Superior temporal gyrus (tissue), 1 donor: ENCODE measurements at regions not wholly inside any gene's neighbourhood (a gene's known extent, or its start where the extent isn't known, plus 50 kb on each side); places are given as distances from the start of the nearest gene placed in this dataset.

ENCODE experiments used
- DNase-seq: peaks from one replicate; pipeline ENCODE4 v3.0.0-alpha.2; 2016; ENCODE audit errors: extremely low spot score

DNA sequence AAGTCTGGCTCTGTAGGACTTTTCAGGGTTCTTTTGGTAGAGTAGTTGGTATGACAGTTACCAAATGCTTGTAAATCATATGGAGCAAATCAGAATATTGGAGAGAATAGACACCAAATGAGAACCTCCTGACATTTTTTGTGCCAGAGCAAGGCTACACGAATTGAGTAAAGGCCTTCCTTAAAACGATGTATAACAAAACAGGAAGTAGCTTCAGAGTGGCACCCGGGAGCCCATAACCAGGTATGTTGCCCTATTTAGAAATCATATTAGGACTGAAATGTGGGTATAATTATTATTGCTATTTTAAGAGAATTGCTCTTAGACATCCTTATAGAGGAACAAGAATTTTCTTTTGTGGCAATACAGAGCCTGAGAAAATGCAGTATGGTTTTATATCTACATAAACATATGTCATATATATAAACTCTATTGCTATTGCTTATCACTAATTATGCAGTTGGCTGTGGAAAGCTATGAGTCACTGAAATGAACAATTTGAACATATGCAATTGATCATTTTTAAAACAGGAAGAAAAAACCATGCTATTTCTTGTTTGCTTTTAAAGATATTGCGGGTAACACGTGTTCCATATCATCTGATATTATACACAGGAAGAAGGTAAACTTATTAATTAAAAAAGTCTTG lies 197.4 kb upstream of the MTPN start:
- DNase-seq = no peak

- no peak for DNase-seq
Observed at GRCh38 chr7:136173874-136174273, 196.7 kb upstream of the MTPN start.

DNA sequence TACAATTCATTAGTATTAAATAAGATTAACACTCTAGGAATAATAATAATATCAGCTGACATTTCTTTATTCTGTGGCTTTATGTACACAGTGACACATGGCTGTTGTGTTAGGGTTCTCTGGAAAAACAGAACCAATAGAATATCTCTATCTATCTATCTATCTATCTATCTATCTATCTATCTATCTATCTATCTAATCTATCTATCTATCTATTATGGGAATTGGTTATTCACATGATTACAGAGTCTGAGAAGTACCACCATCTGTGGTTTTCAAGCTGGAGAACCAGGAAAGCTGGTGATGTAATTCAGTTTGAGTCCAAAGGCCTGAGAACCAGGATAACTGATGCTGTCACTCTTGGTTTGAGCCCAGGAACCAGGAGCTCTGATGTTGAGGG lies 194.1 kb upstream of the MTPN start:
- no peak for DNase-seq

DNA sequence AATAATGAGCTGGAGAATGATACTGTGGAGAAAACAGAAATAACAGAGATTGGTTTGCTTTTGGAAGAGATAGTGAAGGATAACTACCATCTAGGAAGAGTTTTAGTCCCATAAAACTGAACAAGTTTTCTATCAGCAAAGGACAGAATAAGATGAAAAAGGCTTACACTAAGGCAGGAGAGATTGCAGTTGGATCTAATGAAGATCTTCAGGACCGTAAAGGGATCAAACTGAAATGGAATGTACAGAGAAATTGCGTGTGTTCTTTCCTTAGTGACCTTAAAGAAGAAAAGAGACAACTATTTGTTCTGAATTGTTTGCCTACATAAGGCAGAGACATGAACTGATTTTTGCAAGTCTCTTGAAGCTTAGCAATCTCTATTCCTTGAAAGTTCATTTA lies 191.7 kb upstream of the MTPN start:
- DNase-seq = no peak

DNA sequence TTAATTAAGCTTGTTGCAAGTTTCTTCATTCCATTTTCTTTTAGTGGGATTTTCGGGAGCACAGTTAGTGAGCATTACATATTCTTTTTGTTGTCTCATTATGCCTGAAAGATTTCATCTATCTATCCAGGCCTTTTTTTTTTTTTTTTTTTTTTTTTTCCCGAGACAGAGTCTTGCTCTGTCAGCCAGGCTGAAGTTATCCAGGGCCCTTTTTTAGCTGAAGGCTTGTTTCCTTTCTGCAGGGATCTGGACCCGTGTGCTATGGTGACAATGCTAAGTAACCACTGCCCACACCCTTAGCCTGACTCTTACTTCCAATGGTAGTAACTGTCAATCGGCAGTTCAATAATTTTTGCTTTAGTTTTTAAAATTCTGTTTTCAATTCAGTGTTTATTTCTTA lies 190.8 kb upstream of the MTPN start:
- no peak for DNase-seq

DNA sequence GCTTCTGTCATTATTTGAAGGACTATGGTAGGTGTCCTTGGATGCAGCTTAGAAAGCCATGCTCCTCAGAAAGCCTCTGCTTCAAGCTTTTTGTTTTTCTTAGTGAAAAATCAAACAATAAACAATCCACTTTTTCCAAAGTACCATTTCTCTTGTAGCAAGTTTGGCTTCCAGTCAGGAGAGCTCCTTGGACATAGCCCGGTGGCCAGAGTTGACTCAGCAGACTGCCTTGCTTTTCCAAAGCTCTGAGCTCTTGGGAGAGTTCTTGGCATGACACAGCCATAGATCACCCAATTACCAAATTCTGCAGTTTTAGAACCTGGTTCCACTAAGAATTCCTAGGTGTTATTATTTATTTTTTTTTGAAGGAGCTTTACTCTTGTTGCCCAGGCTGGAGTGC lies 189.4 kb upstream of the MTPN start:
- DNase-seq = no peak

DNA sequence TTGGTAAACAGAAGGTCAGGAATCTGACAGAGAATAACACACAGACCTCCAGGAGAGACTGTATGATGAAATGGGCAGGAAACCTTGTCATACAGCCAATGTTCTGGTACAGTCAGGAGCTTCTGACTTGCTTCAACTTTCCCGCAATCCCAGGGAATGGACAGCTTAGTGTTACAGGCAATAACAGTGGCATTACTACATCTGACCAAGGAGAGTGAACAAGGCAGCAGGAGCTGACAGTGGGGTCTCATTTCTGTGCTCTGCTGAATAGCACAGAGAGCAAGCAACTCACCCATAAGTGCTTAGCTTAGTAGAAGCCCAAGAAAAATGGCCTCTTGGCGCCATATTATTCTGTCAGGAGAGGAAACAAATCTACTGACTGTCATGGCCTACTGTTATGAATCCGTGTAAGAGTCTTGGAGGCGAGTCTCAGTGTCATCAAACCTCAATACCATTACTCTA lies 186.2 kb upstream of the MTPN start:
- DNase-seq = no peak

- no peak for DNase-seq
Observed at GRCh38 chr7:136150311-136150710, 173.2 kb upstream of the MTPN start.

DNA sequence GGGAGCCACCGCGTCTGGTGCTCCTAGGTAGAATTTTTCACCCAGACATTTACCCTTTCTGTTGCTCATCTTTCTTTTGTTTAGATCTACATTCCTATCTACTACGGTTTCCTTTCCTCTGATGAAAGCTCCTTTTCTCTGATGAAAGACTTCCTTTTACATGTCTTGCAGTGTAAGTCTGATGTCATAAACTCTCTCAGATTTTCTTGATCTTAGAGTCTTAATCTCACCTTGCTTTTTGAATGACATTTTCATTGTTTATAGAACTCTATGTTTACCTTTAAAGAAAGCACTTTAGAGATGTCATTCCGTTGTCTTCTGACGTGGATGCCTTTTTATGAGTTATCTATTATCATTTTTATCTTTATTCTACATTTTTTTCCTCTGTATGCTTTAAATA lies 171.8 kb upstream of the MTPN start:
- no peak for DNase-seq

- DNase-seq = no peak
Observed at GRCh38 chr7:136146925-136147324, 169.8 kb upstream of the MTPN start.

GRCh38 chr7:136144182-136144581 lies 167.0 kb upstream of the MTPN start:
- peak; percentile 19 for DNase-seq

DNA sequence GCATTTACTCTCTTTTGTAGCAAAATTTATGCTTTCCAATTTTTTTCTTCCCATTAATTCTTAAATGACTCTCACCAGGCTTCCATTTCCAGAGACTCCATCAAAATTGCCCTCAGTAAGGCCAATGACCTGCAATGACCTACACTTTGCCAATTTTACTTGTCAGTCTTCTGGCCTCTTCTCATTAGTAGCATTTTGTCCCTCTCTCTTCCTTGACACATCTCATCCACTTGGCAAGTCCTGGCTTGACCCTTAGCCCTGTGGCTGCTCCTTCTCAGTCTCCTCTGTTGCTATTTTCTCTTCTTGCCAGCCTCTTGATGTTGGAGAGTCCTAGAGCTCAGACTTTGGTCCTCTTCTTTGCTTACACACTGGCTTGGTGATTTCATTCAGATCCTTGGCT lies 166.1 kb upstream of the MTPN start:
- DNase-seq = no peak

DNA sequence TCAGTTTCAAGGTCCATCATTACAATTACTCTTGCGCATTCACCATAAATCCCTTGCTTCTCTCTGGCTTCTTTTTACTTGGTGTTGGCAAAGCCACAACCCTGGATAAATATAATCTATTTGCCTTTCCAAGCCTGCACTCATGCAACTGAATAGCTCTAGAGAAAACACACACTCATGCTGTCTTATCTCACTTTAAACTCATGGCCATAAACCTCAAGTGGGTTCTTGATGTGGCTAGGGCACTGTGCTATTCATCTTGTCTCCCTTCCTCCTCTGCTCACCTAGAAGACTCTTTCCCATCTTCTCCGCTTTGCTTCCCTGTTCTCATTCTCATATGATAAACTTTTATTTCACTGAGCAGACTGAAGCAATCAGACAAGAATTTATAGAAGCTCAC lies 165.4 kb upstream of the MTPN start:
- DNase-seq = no peak

DNA sequence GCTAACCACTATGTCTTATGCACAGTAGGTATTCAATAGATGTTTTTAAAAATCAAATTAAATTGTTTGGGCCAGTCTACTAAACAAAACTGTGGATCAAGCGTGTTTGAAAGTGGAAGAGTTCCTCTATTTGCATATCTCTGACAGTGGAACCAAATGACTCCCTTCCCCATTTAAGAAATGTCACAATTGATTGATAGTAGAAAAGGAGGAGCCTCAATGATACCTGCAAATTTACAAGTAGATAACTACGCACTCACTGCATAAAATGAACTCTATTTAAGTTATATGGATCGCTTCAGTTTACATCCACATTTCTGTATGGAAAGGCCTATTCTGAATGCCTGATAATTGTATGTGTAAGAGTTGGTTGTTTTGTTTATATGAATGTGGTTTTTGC lies 163.3 kb upstream of the MTPN start:
- DNase-seq = no peak

- no peak for DNase-seq
Observed at GRCh38 chr7:136139417-136139816, 162.3 kb upstream of the MTPN start.

GRCh38 chr7:136138991-136139390 lies 161.8 kb upstream of the MTPN start:
- no peak for DNase-seq

DNA sequence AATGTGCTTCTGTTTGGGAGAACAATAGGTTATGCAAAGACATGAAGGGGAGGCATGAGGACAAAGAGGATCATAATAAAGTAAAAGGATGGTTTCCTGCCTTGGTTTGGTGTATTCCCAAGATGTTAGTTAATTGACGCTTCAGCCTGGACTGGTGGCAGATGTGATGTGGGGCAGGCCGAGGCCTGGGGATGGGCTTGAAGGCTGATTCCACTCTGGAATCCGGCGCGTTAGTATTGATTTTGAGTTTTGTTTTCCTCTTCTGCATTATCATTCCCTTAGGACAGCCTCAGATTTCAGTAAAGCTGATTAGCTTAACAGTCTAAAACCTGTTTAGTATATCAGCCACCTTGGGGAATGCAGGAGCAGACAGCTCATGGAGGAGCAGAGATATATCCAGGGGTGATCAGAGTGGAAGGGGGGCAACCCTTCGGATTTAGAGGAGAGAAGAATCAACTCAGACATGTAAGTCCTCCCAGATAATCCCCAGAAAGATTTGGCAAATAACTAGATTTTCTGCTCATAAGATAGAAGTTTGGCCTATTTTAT lies 159.8 kb upstream of the MTPN start:
- no peak for DNase-seq

DNA sequence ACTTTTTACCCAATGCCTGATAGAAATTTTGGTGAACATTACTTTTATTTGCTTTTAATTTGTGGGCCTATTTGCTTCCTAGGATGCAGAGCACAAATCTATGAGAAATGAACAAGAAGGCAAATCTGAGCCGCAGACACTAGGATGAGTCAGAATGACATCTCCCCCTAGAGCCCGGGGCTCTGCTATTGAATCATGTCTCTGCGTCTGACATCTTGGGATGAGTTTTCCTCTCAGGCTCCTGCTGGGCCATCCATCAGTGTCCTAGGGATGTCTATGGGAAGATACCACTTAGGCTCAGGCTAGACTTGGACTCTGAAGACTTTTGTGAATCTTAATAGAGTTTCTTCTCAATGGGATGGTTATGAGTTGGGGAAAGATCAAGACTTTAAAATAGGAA lies 157.3 kb upstream of the MTPN start:
- no peak for DNase-seq

DNA sequence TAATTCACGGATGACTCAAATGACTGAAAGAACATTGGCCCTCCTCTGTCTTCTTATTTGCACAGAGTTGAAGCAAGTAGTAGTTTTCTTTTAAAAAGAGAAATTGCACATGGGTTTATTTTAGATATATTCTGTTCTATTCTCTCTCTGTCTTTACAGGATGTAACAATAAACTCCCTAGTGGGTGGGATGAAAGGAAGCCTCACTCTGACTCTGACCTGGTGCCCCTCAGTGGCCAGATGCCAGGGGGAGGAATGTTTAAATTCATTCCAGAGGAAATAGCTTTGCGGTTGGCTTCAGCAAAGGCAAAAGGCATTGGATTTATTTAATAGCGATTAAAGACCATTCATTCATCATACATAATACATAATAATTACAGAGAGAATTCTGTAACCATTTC lies 156.4 kb upstream of the MTPN start:
- no peak for DNase-seq

- DNase-seq = no peak
Observed at GRCh38 chr7:136131304-136131630, 154.1 kb upstream of the MTPN start.

DNA sequence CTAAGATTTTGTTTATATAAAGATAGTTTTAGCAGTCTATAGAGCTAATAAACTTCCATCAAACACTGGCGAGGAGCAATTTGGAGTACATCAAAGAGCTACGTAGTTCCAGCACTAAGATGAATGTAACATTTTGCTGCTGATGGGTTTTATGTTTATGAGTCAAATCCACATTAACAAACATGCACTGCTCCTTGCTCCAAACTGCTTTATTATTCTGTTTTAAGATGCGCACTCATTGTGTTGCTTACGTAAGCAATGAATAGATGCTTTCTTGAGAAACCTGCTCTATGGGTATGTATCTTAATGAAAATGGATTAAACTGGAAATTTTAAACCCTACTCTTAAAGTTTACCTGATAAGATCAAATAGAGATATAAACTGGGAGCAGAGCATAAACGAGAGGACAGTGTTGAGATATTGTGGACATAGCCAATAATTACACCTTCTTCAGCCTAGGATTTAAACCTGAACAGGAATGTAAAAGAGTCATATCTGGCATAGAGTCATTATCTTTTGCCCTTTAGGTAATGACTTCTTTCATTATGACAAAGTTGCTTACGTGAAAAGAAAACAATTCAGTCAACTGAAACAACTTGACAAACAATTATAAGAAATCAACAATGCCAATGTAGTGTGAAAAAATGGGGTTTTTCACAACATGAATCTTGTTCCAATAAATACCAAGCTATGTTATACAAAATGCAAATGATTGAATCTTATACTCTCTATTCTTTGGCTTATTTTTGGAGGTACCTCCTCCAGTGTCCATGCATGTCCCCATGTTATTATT lies 153.5 kb upstream of the MTPN start:
- DNase-seq = no peak

- DNase-seq = no peak
Observed at GRCh38 chr7:136128050-136128449, 150.9 kb upstream of the MTPN start.

DNA sequence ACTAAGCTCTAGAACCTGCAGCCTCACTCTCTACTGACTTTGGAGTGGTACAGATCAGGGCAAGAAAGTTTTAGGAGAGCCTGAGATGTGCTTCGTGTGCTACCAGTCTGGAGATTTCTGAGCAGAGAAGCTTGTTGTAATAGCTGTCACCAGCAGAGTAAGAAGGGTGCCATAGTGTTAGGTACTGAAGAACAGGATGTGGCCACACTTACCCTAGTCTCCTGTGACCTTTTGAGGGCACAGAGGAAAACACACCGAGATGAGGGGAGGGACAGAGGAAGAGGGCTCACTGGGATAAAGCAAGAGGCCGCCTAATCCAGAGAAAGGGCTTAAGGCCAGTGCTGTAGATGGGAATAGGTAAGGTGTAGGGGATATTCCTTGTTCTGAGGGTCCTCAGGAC lies 146.2 kb upstream of the MTPN start:
- no peak for DNase-seq
